AG04449 (cell line): ENCODE measurements at regions not wholly inside any gene's neighbourhood (a gene's known extent, or its start where the extent isn't known, plus 50 kb on each side); places are given as distances from the start of the nearest gene placed in this dataset.
"Not testable (repeated sequence)": the region's sequence is repeated elsewhere in the genome, so short reads cannot be mapped to it uniquely, and the experiment has no call there.

Source experiments
- CTCF ChIA-PET: fragments of 350-600 bp; formaldehyde crosslinking; extraction: SDS; loops from one replicate; lab custom pipeline; 2021; ENCODE audit warnings: antibody characterized with exemption; lab: Yijun Ruan, JAX
- POLR2A ChIA-PET: fragments of 400-600, 350-600 bp; formaldehyde crosslinking; extraction: SDS; loops from one replicate; lab custom pipeline; 2020; ENCODE audit warnings: antibody characterized with exemption, inconsistent platforms; lab: Yijun Ruan, JAX
- DNase-seq: peaks from one replicate; pipeline ENCODE4 v3.0.0-alpha.2; 2010; ENCODE audit warnings: low read depth, low spot score
- H3K4me3 ChIP-seq: 2 replicates; pipeline ENCODE4 v1.5.1; 2011; ENCODE audit warnings: low read depth, mild to moderate bottlenecking, control low read depth, low read length
- TF ChIP-seq, protein P1 (sequence below): IDR thresholded peaks from one replicate; pipeline ENCODE4 v1.5.1; 2011; ENCODE audit warnings: mild to moderate bottlenecking, moderate library complexity, low read length, control low read depth, inconsistent platforms; ENCODE audit not compliant: insufficient read depth; ENCODE audit errors: missing control alignments

DNA sequence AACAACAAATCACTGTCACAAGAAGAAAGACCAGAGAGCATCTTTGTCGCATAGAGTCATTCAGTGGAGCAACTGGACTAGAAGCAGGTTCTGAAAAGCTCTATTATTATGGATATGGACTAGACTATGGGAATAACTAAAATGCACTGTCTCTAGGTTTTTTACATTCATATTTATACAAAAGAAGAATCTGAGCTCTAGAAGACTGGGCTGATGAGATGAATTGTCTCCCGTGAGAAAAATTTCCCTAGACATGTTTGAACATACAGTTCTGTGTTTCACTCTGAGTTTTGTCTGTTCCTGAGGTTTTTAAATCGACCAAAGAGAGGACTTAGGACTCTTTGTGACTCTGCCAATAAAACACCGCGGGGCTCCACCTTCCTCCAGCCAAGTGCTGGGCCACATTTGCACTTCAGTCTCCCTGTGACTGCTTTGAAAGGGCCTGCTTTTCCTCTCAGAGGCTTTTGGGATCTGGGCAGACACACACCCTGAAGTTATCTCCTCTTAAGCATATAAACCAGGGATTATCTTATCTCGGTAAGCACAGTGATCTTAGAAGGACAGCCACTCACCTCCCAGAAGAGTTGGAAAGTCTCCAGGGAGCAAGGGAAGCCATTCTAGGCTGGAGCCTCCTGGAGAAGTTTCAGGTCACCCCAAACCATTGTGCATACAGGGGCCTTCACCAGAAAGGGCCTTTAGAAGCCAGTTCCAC lies 101.0 kb upstream of the JCAD start:
- no peak for DNase-seq
- ChIA-PET POLR2A (no interaction called here), CTCF (no interaction called here)
- TF ChIP-seq, protein P1, sequence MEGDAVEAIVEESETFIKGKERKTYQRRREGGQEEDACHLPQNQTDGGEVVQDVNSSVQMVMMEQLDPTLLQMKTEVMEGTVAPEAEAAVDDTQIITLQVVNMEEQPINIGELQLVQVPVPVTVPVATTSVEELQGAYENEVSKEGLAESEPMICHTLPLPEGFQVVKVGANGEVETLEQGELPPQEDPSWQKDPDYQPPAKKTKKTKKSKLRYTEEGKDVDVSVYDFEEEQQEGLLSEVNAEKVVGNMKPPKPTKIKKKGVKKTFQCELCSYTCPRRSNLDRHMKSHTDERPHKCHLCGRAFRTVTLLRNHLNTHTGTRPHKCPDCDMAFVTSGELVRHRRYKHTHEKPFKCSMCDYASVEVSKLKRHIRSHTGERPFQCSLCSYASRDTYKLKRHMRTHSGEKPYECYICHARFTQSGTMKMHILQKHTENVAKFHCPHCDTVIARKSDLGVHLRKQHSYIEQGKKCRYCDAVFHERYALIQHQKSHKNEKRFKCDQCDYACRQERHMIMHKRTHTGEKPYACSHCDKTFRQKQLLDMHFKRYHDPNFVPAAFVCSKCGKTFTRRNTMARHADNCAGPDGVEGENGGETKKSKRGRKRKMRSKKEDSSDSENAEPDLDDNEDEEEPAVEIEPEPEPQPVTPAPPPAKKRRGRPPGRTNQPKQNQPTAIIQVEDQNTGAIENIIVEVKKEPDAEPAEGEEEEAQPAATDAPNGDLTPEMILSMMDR = no peak
- no peak overlapping the region for H3K4me3 ChIP-seq

DNA sequence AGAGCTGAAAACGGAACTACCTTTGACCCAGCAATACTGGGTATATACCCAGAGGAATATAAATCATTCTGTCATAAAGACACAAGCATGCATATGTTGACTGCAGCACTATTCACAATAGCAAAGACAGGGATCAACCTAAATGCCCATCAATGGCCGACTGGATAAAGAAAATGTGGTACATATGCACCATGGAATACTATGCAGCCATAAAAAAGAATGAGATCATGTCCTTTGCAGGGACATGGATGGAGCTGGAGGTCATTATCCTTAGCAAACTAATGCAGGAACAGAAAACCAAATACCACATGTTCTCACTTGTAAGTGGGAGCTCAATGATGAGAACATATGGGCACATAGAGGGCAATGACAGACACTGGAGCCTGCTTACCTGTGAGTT lies 100.2 kb upstream of the JCAD start:
- POLR2A ChIA-PET = not testable (repeated sequence)

DNA sequence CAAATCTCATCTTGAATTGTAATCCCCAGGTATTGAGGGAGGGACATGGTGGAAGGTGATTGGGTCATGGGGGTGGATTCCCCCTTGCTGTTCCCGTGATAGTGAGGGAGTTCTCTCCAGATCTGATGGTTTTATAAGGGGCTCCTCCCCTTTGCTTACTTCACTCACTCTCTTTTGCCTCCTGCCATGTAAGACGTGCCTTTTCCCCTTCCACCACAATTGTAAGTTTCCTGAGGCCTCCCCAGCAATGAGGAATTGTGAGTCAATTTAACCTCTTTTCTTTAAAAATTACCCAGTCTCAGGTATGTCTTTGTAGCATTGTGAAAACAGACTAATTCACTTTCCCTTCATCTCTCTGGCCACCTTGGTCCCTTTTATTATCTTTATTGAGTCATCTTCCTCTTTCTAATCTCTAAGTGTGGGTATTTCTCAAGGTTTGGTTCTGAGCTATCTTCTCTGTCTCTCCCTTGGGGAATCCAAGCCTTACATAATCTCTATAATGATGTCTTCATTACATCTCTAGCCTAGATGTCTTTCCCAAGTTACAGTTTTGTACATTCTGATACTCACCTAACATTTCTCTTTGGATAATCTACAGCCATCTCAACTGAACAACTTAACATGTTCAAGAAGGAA lies 99.1 kb upstream of the JCAD start:
- POLR2A ChIA-PET = interaction anchor here (0.5 kb wide), 1 partner anchor 190 kb away, joined by 4 read pairs; the partner anchor contains the start of gene MTPAP
- H3K4me3 ChIP-seq = no peak overlapping the region
- CTCF ChIA-PET = no interaction called here
- TF ChIP-seq, protein P1 = no peak
- no peak for DNase-seq

More for the DNA sequence above, 100.2 kb upstream of the JCAD start:
- DNase-seq, H3K4me3 ChIP-seq, CTCF ChIA-PET: not testable (repeated sequence)

DNA sequence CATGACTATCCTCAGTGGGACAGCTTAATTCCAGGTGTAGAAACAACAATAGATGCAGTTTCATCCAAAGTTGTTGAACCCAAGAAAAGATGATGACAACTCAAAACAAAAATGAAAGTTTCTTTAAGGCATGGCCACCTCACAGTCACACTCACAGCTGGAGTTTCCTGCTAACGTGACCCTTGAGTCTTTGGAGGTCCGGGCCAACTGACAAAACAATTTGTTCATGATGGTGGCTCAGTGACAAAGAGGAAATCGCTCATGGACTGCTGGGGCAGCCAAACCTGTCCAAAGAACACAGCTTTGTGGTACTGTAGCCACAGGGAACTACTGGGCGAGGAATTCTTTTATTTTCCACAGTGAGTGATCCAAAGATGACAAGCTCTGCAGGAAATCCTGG lies 96.0 kb upstream of the JCAD start:
- POLR2A ChIA-PET = no interaction called here
- no peak overlapping the region for H3K4me3 ChIP-seq
- CTCF ChIA-PET = interaction anchor here (1.3 kb wide), 1 partner anchor 12 kb away, joined by 3 read pairs; no protein-coding TSS in a partner anchor
- TF ChIP-seq, protein P1 = no peak
- DNase-seq = no peak

DNA sequence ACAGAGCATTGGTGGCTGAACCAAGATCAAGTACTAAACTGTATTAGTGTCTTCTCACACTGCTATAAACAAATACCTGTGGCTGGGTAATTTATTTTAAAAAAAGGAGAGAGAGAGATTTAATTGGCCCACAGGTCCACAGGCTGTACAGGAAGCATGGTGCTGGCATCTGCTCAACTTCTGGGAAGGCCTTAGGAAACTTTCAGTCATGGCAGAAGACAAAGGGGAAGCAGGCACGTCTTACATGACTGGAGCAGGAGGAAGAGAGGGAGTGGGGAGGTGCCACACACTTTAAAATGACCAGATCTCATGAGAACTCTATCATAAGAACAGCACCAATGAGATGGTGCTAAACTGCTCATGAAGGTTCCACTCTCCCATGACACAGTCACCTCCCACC lies 95.2 kb upstream of the JCAD start:
- POLR2A ChIA-PET = no interaction called here
- CTCF ChIA-PET = interaction anchor here (1.3 kb wide), 1 partner anchor 12 kb away, joined by 3 read pairs; no protein-coding TSS in a partner anchor
- H3K4me3 ChIP-seq = no peak overlapping the region
- DNase-seq = no peak
- TF ChIP-seq, protein P1 = no peak

DNA sequence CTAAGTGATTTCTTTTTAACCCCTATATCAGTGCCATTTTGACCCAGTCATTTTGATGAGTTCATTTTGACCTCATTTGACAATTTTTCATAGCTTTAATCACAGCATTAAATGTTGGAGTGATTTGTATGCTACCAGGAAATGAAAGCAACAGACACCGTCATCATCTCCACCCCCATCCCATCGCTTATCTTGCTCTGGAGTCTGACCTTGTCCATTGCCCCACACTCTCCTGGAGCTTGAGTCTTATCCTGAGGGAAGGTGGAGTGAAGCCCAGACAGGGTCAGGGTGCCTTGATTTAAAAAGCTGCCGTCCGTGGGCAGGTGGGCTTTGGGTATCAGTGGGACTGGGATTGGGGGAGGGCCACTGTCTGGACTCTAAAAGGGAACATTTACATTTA lies 94.7 kb upstream of the JCAD start:
- TF ChIP-seq, protein P1 = no peak
- ChIA-PET CTCF (no interaction called here), POLR2A (no interaction called here)
- no peak overlapping the region for H3K4me3 ChIP-seq
- DNase-seq = no peak
